DND-41 (cell line): ENCODE measurements at regions not wholly inside any gene's neighbourhood (a gene's known extent, or its start where the extent isn't known, plus 50 kb on each side); places are given as distances from the start of the nearest gene placed in this dataset.

Experiments used
- CTCF ChIP-seq: IDR thresholded peaks from 2 replicates; pipeline ENCODE4 v1.5.1; 2012; ENCODE audit warnings: borderline replicate concordance, low read length, moderate library complexity, mild to moderate bottlenecking; ENCODE audit not compliant: poor library complexity, severe bottlenecking; ENCODE audit errors: extremely low read depth
- EZH2 ChIP-seq: IDR thresholded peaks from 3 replicates; pipeline ENCODE4 v1.6.1; 2012; ENCODE audit warnings: borderline replicate concordance, low read depth, mild to moderate bottlenecking, moderate library complexity, low read length, inconsistent platforms; ENCODE audit not compliant: severe bottlenecking

- TF ChIP-seq EZH2 (no peak), CTCF (no peak)
Observed at GRCh38 chr4:108399610-108400265, 220.6 kb upstream of the RPL34 start.
